ENCODE measurements at regions not wholly inside any gene's neighbourhood (a gene's known extent, or its start where the extent isn't known, plus 50 kb on each side); places are given as distances from the start of the nearest gene placed in this dataset.

DNA sequence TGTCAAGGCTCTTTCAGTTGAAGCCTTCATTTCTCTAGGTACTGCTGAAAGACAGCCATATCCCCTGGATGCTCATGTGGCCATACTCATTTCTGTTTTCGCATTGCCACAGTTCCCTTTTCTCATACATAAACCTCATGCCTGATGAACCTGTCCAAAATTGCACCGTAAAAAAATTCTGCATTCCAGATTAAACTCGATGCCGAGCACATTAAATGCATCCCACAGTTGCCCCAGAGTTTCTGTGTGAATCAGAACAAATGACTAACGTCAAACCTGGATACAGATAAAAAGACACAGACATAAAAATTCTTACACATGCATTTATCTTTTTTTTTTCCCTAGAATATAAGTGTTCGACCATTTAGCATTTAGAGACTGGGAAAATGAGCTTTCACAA lies 288.2 kb downstream of the COG6 start:
- TF ChIP-seq, protein P1, sequence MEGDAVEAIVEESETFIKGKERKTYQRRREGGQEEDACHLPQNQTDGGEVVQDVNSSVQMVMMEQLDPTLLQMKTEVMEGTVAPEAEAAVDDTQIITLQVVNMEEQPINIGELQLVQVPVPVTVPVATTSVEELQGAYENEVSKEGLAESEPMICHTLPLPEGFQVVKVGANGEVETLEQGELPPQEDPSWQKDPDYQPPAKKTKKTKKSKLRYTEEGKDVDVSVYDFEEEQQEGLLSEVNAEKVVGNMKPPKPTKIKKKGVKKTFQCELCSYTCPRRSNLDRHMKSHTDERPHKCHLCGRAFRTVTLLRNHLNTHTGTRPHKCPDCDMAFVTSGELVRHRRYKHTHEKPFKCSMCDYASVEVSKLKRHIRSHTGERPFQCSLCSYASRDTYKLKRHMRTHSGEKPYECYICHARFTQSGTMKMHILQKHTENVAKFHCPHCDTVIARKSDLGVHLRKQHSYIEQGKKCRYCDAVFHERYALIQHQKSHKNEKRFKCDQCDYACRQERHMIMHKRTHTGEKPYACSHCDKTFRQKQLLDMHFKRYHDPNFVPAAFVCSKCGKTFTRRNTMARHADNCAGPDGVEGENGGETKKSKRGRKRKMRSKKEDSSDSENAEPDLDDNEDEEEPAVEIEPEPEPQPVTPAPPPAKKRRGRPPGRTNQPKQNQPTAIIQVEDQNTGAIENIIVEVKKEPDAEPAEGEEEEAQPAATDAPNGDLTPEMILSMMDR (conservative IDR thresholded peaks at IDR 0.05; ENCODE audit: low read depth): no peak
- no peak for DNase-seq (ENCODE audit: low spot score)
- ChIA-PET CTCF (interaction anchor here (0.6 to 2.2 kb wide), 3 partner anchors 8 to 157 kb away, joined by 3 to 7 read pairs (median 5); no protein-coding TSS in a partner anchor), POLR2A (ENCODE audit: low non-redundant PET) (no interaction called here)
- no peak overlapping the region for H3K27ac ChIP-seq

- CTCF ChIA-PET: interaction anchor here (0.5 kb wide), 1 partner anchor 141 kb away, joined by 5 read pairs; no protein-coding TSS in a partner anchor
Observed at GRCh38 chr13:39945226-39945625, 289.8 kb downstream of the COG6 start.

GRCh38 chr13:39946769-39947168 lies 291.3 kb downstream of the COG6 start:
- ChIA-PET CTCF (no interaction called here), POLR2A (ENCODE audit: low non-redundant PET) (no interaction called here)
- no peak overlapping the region for H3K27ac ChIP-seq
- TF ChIP-seq, protein P1 (conservative IDR thresholded peaks at IDR 0.05; ENCODE audit: low read depth): no peak
- no peak for DNase-seq (ENCODE audit: low spot score)

More at GRCh38 chr13:39945226-39945625, 289.8 kb downstream of the COG6 start:
- TF ChIP-seq, protein P1 (conservative IDR thresholded peaks at IDR 0.05; ENCODE audit: low read depth): no peak
- POLR2A ChIA-PET (ENCODE audit: low non-redundant PET): no interaction called here
- peak overlapping the region; percentile 71 for H3K27ac ChIP-seq
- DNase-seq (ENCODE audit: low spot score): no peak

GRCh38 chr13:39951301-39951700 lies 295.8 kb downstream of the COG6 start:
- ChIA-PET POLR2A (ENCODE audit: low non-redundant PET) (no interaction called here), CTCF (interaction anchor here (0.6 to 0.9 kb wide), 2 partner anchors 8 to 63 kb away, joined by 4 to 5 read pairs; no protein-coding TSS in a partner anchor)
- TF ChIP-seq, protein P1 (conservative IDR thresholded peaks at IDR 0.05; ENCODE audit: low read depth): no peak
- H3K27ac ChIP-seq: no peak overlapping the region
- DNase-seq (ENCODE audit: low spot score): no peak

DNA sequence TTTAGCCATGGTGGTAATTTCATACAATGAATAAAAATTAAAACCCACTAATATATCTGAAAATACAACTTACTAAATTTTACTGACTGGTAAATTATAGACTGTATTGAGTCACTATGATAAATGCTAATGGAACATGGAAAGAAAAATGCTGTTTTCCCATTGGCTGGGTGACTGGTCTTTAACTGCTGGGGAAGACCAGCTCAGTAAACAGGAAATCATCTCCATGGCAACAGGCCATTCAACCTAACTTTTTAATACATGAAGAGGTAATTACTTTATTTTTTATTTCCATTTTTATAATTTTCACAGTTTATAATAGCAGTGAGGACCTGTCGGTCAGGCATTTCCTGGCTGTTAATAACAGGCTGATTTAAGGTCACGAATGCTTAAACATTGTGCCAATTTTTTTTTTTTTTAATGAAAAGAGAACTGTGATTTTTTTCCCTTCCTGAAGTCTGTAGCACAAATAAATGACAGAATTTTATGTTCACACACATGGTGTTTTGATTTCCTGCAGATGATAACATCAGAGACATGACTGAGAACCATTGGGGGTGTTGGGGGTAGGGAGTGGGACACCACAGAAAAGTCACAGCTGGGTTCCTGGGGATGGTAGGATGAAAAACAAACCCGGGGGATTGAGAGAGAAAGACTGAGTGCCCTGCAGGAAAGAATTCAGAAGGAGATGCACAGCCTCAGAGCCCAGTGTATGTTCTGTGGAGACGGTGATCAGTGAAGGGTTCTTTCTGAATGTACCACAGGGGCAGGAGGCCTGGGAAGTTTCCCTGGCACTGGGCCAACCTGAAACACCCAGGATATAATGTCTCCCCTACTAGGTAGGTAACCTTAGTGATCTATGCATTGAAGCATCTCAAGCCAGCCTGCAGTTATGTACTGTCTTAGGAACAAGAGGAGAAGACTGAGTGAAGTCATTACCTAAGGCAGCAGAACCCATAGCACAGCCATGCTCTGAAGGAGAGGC lies 297.1 kb downstream of the COG6 start:
- ChIA-PET POLR2A (ENCODE audit: low non-redundant PET) (no interaction called here), CTCF (interaction anchor here (0.8 kb wide), 1 partner anchor 13 kb away, joined by 3 read pairs; no protein-coding TSS in a partner anchor)
- TF ChIP-seq, protein P1 (conservative IDR thresholded peaks at IDR 0.05; ENCODE audit: low read depth): no peak
- no peak for DNase-seq (ENCODE audit: low spot score)
- no peak overlapping the region for H3K27ac ChIP-seq

DNA sequence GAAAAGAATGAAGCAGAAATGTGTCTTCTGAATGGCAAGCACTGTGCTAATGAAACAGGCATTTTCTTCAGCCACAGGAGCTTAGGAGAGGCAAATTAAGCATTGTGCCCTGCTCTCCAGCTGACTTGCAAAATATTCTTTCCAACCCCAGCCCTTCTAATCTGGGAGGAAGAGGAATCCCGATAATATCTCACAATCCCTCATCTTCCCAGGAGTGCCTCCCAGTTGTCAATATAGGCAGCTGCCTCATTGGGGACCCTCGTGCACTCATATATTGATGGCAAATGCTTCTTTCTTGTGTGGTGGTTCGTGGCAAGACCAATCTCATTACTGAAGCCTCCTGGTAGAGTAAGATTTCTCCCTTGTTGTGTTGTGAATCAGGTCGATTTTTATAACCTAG lies 299.0 kb downstream of the COG6 start:
- POLR2A ChIA-PET (ENCODE audit: low non-redundant PET): no interaction called here
- CTCF ChIA-PET: interaction anchor here (0.7 to 2.0 kb wide), 2 partner anchors 12 to 31 kb away, joined by 3 to 7 read pairs; no protein-coding TSS in a partner anchor
- TF ChIP-seq, protein P1 (conservative IDR thresholded peaks at IDR 0.05; ENCODE audit: low read depth): no peak
- no peak overlapping the region for H3K27ac ChIP-seq
- no peak for DNase-seq (ENCODE audit: low spot score)

Measured in RWPE1 (cell line).